ENCODE measurements at regions not wholly inside any gene's neighbourhood (a gene's known extent, or its start where the extent isn't known, plus 50 kb on each side); places are given as distances from the start of the nearest gene placed in this dataset.

GRCh38 chr11:122521626-122522025 lies 133.9 kb upstream of the UBASH3B start:
- no peak for DNase-seq

GRCh38 chr11:122517403-122518379 lies 137.8 kb upstream of the UBASH3B start:
- no peak for DNase-seq

GRCh38 chr11:122516686-122517085 lies 138.8 kb upstream of the UBASH3B start:
- no peak for DNase-seq

- DNase-seq: no peak
Observed at GRCh38 chr11:122513997-122514396, 141.5 kb upstream of the UBASH3B start.

GRCh38 chr11:122513328-122513727 lies 142.2 kb upstream of the UBASH3B start:
- DNase-seq: no peak

GRCh38 chr11:122512688-122513087 lies 142.8 kb upstream of the UBASH3B start:
- DNase-seq: no peak

- DNase-seq: no peak
Observed at GRCh38 chr11:122509899-122510298, 145.6 kb upstream of the UBASH3B start.

- DNase-seq: no peak
Observed at GRCh38 chr11:122509091-122509490, 146.4 kb upstream of the UBASH3B start.

- DNase-seq: peak; percentile 82
Observed at GRCh38 chr11:122505304-122506006, 150.1 kb upstream of the UBASH3B start.

- DNase-seq: peak; percentile 10
Observed at GRCh38 chr11:122494221-122494620, 161.3 kb upstream of the UBASH3B start.

GRCh38 chr11:122491509-122491908 lies 164.0 kb upstream of the UBASH3B start:
- no peak for DNase-seq

- DNase-seq: no peak
Observed at GRCh38 chr11:122488892-122489706, 166.4 kb upstream of the UBASH3B start.

GRCh38 chr11:122487669-122488068 lies 167.9 kb upstream of the UBASH3B start:
- no peak for DNase-seq

GRCh38 chr11:122486793-122487495 lies 168.6 kb upstream of the UBASH3B start:
- DNase-seq: no peak

GRCh38 chr11:122478986-122479385 lies 176.5 kb upstream of the UBASH3B start:
- DNase-seq: no peak

- no peak for DNase-seq
Observed at GRCh38 chr11:122468965-122469364, 186.6 kb upstream of the UBASH3B start.

GRCh38 chr11:122463530-122463929 lies 192.0 kb upstream of the UBASH3B start:
- DNase-seq: no peak

- DNase-seq: no peak
Observed at GRCh38 chr11:122459064-122459463, 196.5 kb upstream of the UBASH3B start.

- DNase-seq: peak; percentile 91
Observed at GRCh38 chr11:122453586-122453985, 201.9 kb upstream of the UBASH3B start.

- no peak for DNase-seq
Observed at GRCh38 chr11:122451911-122452310, 203.6 kb upstream of the UBASH3B start.

- DNase-seq: peak; percentile 83
Observed at GRCh38 chr11:122441666-122442035, 213.9 kb upstream of the UBASH3B start.

Data from NCI-H1092 treated with DMSO at 0.1 percent for 48 hours (cell line).